GM23338 (cell line): ENCODE measurements at regions not wholly inside any gene's neighbourhood (a gene's known extent, or its start where the extent isn't known, plus 50 kb on each side); places are given as distances from the start of the nearest gene placed in this dataset.
"Not testable (repeated sequence)": the region's sequence is repeated elsewhere in the genome, so short reads cannot be mapped to it uniquely, and the experiment has no call there.

Experiments used
- CREB1 ChIP-seq: fragments of 250-450 bp; sonication (Bioruptor Pico); IDR thresholded peaks from 2 replicates; pipeline ENCODE4 v1.5.0; 2020; ENCODE audit warnings: low read depth, mild to moderate bottlenecking, moderate library complexity
- CTCF ChIP-seq, 2 experiments: fragments of 200-600 bp in 1 of 2; sonication (generic) in 1 of 2; conservative IDR thresholded peaks; 2 replicates each; pipeline versions ENCODE4 v1.5.1 to v1.6.1; 2016 to 2017; ENCODE audit warnings: antibody characterized with exemption in 2 of 2, low read depth in 2 of 2, mild to moderate bottlenecking in 2 of 2, moderate library complexity in 1 of 2
- EZH2 ChIP-seq: fragments of 200-600 bp; sonication (generic); IDR thresholded peaks from one replicate; pipeline ENCODE4 v1.8.0; 2017; ENCODE audit warnings: antibody characterized with exemption, mild to moderate bottlenecking, low read depth; ENCODE audit not compliant: unreplicated experiment
- EZH2phosphoT487 ChIP-seq: fragments of 200-600 bp; sonication (generic); IDR thresholded peaks from one replicate; pipeline ENCODE4 v1.8.1; 2018; ENCODE audit warnings: antibody characterized with exemption; ENCODE audit not compliant: unreplicated experiment
- JUNB ChIP-seq: IDR thresholded peaks from one replicate; pipeline ENCODE4 v1.6.1; 2016; ENCODE audit warnings: antibody characterized with exemption; ENCODE audit not compliant: unreplicated experiment
- NANOG ChIP-seq: IDR thresholded peaks from 2 replicates; pipeline ENCODE4 v1.6.1; 2016; ENCODE audit warnings: antibody characterized with exemption, borderline replicate concordance
- POLR2AphosphoS5 ChIP-seq: IDR thresholded peaks from 2 replicates; pipeline ENCODE4 v1.6.1; 2016; ENCODE audit warnings: antibody characterized with exemption, low read depth
- REST ChIP-seq: IDR thresholded peaks from one replicate; pipeline ENCODE4 v1.6.1; 2018; ENCODE audit warnings: antibody characterized with exemption; ENCODE audit not compliant: unreplicated experiment
- STAT1 ChIP-seq: IDR thresholded peaks from one replicate; pipeline ENCODE4 v1.6.1; 2016; ENCODE audit warnings: antibody characterized with exemption; ENCODE audit not compliant: unreplicated experiment
- ZNF114 ChIP-seq: fragments of 250-450 bp; sonication (Bioruptor Pico); IDR thresholded peaks from 2 replicates; pipeline ENCODE4 v1.5.0; 2020; ENCODE audit warnings: mild to moderate bottlenecking, moderate library complexity
- ZNF331 ChIP-seq: fragments of 250-450 bp; sonication (Bioruptor Pico); IDR thresholded peaks from 2 replicates; pipeline ENCODE4 v1.5.0; 2020; ENCODE audit warnings: low read depth, mild to moderate bottlenecking, moderate library complexity
- ZNF462 ChIP-seq: fragments of 250-450 bp; sonication (Bioruptor Pico); IDR thresholded peaks from 2 replicates; pipeline ENCODE4 v1.5.0; 2020; ENCODE audit warnings: mild to moderate bottlenecking, moderate library complexity
- TF ChIP-seq, protein P1 (sequence below): IDR thresholded peaks from 2 replicates; pipeline ENCODE4 v1.6.1; 2016; ENCODE audit warnings: antibody characterized with exemption

DNA sequence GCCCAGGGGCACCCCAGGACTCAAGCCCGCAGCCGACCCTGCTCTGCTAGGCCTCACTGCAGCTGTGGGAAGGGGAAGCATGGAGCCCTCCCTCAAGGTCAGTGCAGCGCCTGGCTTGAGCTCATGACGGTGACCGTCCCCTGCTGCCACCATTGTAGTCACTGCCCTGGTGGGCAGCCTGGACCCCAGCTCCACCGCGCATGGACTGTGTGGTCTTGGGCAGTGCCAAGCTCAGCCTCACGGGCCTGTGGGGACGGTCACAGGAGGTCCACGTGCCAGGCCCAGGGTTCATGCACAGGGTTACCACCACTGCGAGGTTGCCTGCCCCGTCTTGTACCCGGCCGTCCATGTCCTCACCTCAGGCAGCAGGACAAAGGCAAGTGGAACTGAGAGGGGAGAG is 342.9 kb downstream of the ADGRD1 start:
- not testable (repeated sequence) for TF ChIP-seq EZH2; CTCF (conservative IDR thresholded peaks at IDR 0.05; ENCODE audit: low read depth in 2 of 2); REST; EZH2phosphoT487; STAT1; CREB1 (CRISPR knock-in tag); ZNF114 (CRISPR knock-in tag); POLR2AphosphoS5; JUNB; ZNF462 (CRISPR knock-in tag); NANOG; ZNF331 (CRISPR knock-in tag)
- TF ChIP-seq, protein P1, sequence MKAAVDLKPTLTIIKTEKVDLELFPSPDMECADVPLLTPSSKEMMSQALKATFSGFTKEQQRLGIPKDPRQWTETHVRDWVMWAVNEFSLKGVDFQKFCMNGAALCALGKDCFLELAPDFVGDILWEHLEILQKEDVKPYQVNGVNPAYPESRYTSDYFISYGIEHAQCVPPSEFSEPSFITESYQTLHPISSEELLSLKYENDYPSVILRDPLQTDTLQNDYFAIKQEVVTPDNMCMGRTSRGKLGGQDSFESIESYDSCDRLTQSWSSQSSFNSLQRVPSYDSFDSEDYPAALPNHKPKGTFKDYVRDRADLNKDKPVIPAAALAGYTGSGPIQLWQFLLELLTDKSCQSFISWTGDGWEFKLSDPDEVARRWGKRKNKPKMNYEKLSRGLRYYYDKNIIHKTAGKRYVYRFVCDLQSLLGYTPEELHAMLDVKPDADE = not testable (repeated sequence)
